Glutamatergic neuron (in vitro differentiated cells): ENCODE measurements at regions not wholly inside any gene's neighbourhood (a gene's known extent, or its start where the extent isn't known, plus 50 kb on each side); places are given as distances from the start of the nearest gene placed in this dataset.

Experiments used
- DNase-seq: peaks from one replicate; pipeline ENCODE4 v3.0.0; 2022
- H3K27ac Mint-ChIP-seq: one replicate; pipeline ENCODE4 v1.8.0; 2020; ENCODE audit warnings: mild to moderate bottlenecking, mixed read lengths, inconsistent platforms; ENCODE audit not compliant: unreplicated experiment
- H3K27me3 Mint-ChIP-seq: one replicate; pipeline ENCODE4 v1.8.0; 2020; ENCODE audit warnings: mild to moderate bottlenecking, moderate library complexity, mixed read lengths, inconsistent platforms; ENCODE audit not compliant: unreplicated experiment
- H3K36me3 Mint-ChIP-seq: one replicate; pipeline ENCODE4 v1.8.0; 2020; ENCODE audit warnings: mild to moderate bottlenecking, mixed read lengths, inconsistent platforms; ENCODE audit not compliant: unreplicated experiment
- H3K4me1 Mint-ChIP-seq: one replicate; pipeline ENCODE4 v1.8.0; 2020; ENCODE audit warnings: mild to moderate bottlenecking, low read depth, mixed read lengths, inconsistent platforms; ENCODE audit not compliant: unreplicated experiment
- H3K4me3 Mint-ChIP-seq: one replicate; pipeline ENCODE4 v1.8.0; 2020; ENCODE audit warnings: mild to moderate bottlenecking, mixed read lengths, inconsistent platforms; ENCODE audit not compliant: unreplicated experiment
- H3K9me3 Mint-ChIP-seq: one replicate; pipeline ENCODE4 v1.8.0; 2020; ENCODE audit warnings: mild to moderate bottlenecking, moderate library complexity, mixed read lengths, inconsistent platforms; ENCODE audit not compliant: unreplicated experiment
- TF ChIP-seq, protein P1 (sequence below): fragments of 200-600 bp; sonication (generic); IDR thresholded peaks from one replicate; pipeline ENCODE4 v1.5.0; 2021; ENCODE audit not compliant: partially characterized antibody, unreplicated experiment

DNA sequence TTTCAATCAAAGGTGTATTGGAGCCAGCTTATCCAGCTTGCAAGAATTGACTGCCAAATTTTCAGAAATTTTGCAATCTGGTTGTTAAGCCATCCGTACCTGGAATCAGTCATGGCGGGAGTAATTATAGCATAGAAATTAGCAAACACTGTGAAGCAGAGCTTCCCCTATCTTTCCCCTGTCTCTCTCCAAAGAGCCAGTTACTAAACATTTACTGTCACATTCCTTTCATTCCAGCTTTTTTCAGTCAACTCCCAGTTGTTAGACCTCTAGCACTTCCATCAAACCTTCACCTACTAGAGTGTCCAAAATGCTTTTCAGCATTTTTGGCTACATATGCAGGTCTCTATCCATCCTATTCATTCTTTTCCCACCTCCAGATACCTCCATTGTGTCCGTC lies 137.4 kb downstream of the MC4R start:
- Mint-ChIP-seq H3K27me3 (no peaks in the 10 kb centered on the region), H3K4me3 (no peak overlapping the region), H3K36me3 (no peaks in the 10 kb centered on the region), H3K4me1 (no peaks in the 10 kb centered on the region), H3K27ac (no peak overlapping the region), H3K9me3 (no peaks in the 10 kb centered on the region)
- TF ChIP-seq, protein P1, sequence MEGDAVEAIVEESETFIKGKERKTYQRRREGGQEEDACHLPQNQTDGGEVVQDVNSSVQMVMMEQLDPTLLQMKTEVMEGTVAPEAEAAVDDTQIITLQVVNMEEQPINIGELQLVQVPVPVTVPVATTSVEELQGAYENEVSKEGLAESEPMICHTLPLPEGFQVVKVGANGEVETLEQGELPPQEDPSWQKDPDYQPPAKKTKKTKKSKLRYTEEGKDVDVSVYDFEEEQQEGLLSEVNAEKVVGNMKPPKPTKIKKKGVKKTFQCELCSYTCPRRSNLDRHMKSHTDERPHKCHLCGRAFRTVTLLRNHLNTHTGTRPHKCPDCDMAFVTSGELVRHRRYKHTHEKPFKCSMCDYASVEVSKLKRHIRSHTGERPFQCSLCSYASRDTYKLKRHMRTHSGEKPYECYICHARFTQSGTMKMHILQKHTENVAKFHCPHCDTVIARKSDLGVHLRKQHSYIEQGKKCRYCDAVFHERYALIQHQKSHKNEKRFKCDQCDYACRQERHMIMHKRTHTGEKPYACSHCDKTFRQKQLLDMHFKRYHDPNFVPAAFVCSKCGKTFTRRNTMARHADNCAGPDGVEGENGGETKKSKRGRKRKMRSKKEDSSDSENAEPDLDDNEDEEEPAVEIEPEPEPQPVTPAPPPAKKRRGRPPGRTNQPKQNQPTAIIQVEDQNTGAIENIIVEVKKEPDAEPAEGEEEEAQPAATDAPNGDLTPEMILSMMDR = no peak
- DNase-seq = no peak

DNA sequence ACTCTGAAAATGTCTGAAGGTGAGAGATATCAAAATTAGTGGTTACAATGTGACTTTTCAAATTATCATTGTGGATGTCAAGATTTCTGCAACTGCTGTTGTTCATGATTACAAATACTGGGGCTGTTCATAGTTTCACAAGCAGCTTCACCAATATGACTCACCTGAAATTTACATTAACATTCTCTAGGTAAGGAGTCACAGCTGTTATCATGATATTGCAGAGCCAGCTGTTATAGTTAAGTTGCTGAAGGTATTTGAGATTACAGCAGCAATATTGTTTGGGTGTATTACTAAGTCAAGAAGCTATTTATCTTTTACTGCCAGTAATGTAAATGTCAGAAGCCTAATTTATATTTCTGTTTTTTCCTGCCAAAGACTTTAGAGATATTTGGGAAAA lies 140.0 kb downstream of the MC4R start:
- H3K4me3 Mint-ChIP-seq = no peak overlapping the region
- no peak for DNase-seq
- H3K36me3 Mint-ChIP-seq = no peaks in the 10 kb centered on the region
- no peak overlapping the region for H3K27ac Mint-ChIP-seq
- no peaks in the 10 kb centered on the region for H3K9me3 Mint-ChIP-seq
- H3K27me3 Mint-ChIP-seq = no peaks in the 10 kb centered on the region
- TF ChIP-seq, protein P1 = no peak
- H3K4me1 Mint-ChIP-seq = peaks cover 4% of the 10 kb centered on the region

DNA sequence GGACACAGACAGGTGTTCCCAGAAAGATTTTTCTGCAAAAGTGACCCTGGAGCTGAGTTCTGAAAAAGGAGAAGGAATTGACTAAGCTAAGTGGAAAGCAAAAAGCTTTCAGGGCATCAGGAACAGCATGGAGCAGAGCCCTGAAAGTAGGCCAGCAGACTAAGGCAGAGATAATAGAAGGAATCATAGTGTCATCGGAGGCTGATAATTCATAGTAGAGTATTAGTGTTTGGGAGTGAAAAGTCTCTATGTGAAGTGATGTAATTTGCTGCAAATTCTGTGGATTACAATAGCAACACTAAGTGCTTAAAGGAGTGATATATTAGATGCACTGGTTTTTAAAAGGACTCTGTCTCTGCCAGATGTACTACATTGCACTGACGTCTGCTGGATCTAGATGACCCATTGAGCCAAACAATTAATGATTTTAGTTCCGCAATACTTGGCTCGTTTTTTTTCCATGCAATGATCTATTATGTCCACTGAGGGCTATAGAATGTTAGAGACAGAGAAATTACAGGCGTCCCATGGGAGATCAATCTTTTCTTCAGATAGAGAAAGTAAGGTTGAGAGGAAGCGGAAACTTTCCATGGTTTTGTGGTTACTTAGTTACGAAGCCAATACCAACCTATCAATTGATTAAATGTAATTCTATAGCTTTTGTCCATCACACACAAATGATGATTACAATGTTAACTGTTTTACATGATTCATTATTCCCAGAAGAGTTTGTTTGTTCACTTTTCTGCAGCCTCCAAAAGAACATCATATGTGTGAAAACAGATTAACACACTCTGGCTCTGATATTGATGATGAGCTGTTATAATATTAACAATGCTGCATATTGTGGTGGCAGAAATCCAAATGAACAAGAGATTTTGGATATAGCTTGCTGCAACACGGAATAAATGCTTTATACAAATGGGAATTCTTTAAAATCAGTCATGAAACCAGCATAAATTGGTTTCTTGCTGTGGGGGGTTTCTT lies 143.7 kb downstream of the MC4R start:
- Mint-ChIP-seq H3K27ac (no peak overlapping the region), H3K27me3 (no peaks in the 10 kb centered on the region), H3K9me3 (peaks cover 4% of the 10 kb centered on the region), H3K4me1 (peaks cover 4% of the 10 kb centered on the region), H3K4me3 (no peak overlapping the region), H3K36me3 (peaks cover 4% of the 10 kb centered on the region)
- TF ChIP-seq, protein P1 = no peak
- no peak for DNase-seq

DNA sequence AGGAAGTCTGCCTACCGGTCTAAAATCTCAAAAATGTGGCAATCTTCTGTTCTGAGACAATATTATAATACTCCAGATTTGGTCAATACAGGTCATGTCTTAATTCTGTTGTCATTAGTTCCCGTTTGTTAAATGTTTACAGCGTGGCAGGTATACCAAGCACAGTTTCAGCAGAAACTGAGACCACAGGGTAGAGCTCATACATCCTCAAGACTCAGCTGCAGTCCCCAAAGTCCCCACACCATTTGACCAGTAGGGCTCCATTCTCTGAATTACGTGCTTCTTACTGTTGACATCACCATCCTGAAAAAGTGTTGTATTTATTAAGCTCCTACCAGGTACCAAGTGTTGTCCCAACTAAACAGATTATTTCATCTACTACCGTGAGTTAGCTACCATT lies 157.1 kb downstream of the MC4R start:
- Mint-ChIP-seq H3K27ac (no peak overlapping the region), H3K36me3 (no peaks in the 10 kb centered on the region)
- TF ChIP-seq, protein P1 = no peak

DNA sequence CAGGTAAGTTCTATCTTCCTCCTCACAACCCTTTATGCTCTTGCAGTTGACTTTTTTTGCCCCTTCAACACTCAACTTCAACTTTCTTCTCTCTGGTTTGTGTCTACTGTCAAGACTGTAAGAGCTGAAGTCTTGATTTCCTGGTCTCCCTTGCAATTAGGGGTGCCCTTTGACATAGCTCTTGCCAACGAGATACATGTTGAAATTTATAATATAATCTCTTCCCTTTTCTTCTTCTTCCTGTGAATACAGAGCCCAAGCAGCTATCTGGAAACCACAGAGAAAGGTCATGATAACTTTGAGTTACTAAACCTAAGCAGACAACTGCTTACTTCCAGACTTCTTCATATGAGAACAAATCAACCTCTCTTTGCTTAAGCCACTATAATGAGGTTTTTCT lies 163.5 kb downstream of the MC4R start:
- Mint-ChIP-seq H3K27me3 (no peaks in the 10 kb centered on the region), H3K36me3 (no peaks in the 10 kb centered on the region), H3K4me1 (no peaks in the 10 kb centered on the region), H3K27ac (no peak overlapping the region), H3K9me3 (no peaks in the 10 kb centered on the region), H3K4me3 (no peak overlapping the region)
- DNase-seq = no peak
- TF ChIP-seq, protein P1 = no peak

More for the DNA sequence above, 157.1 kb downstream of the MC4R start:
- Mint-ChIP-seq H3K4me1 (no peaks in the 10 kb centered on the region), H3K27me3 (no peaks in the 10 kb centered on the region), H3K4me3 (no peak overlapping the region), H3K9me3 (no peaks in the 10 kb centered on the region)
- no peak for DNase-seq
